T47D (cell line): ENCODE measurements at regions not wholly inside any gene's neighbourhood (a gene's known extent, or its start where the extent isn't known, plus 50 kb on each side); places are given as distances from the start of the nearest gene placed in this dataset.

ENCODE experiments used
- DNase-seq, 2 experiments: peaks; one replicate each; pipeline versions ENCODE4 v3.0.0 to v3.0.0-alpha.2; 2011 to 2012; ENCODE audit warnings: low read depth in 1 of 2, low spot score in 1 of 2
- JUND ChIP-seq: IDR thresholded peaks from 2 replicates; pipeline ENCODE4 v1.6.1; 2012; ENCODE audit warnings: low read depth
- in situ Hi-C: cut with HindIII; loops from 2 replicates; pipeline ENCODE4 v1.10.0; 2016; ENCODE audit warnings: low sequenced_read_pairs, low pct_unique_long_range_greater_than_20kb

DNA sequence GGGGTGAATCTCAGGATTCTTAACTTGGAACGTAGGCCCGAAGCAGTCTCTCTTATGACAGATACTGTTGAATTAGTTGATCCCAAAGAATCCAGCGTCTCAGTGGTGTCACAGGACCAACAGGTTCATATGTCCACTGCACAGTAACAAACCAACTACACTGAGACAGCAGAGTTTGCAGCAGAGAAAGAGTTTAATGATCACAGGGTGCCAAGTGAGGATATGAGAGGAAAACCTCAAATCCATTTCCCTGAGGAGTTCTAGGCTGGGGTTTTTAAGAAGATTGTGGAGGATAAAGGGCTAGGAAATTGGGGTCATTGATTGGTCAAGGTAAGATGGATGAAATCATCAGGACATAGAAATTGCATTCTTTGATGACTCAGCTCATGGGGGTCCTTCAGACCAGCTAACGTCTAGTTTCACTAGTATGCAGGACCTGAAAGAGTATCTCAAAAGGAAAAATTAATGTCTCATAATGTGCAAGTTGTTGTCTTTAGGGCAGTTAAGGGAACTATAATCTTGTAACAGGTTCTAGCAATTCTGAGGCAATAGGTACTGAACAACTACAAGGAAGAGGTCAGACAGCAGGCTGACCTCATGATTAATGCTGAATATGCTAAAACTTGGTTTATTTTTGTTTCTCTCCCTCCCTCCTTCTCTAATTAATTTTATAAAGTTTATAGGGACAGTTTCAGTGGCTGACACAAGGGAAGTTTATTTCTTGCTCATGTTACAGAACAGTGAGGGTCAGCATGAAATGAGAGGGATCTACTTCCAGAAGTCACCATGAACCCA, 310.9 kb upstream of the NEBL start:
- no peak for DNase-seq
- in situ Hi-C loops = no loop called here
- TF ChIP-seq JUND = no peak

DNA sequence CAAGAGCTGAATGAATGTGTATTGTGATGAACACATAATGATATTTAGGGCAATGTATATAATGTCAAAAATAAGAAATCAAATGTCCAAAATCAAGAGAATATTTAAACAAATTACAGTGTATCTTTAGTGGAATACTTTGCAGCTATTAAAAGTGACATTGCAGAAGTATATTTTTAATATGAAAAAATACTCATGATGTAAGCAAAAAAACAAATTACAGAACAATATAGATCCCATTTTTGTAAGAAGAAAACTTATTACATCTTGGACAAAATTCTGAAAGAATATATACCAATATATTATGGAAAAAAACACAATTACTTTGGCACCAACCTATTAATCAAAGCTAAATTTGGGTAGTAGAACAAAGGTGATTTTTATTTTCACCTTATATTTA, 308.2 kb upstream of the NEBL start:
- in situ Hi-C loops = no loop called here
- no peak for TF ChIP-seq JUND
- no peak for DNase-seq

DNA sequence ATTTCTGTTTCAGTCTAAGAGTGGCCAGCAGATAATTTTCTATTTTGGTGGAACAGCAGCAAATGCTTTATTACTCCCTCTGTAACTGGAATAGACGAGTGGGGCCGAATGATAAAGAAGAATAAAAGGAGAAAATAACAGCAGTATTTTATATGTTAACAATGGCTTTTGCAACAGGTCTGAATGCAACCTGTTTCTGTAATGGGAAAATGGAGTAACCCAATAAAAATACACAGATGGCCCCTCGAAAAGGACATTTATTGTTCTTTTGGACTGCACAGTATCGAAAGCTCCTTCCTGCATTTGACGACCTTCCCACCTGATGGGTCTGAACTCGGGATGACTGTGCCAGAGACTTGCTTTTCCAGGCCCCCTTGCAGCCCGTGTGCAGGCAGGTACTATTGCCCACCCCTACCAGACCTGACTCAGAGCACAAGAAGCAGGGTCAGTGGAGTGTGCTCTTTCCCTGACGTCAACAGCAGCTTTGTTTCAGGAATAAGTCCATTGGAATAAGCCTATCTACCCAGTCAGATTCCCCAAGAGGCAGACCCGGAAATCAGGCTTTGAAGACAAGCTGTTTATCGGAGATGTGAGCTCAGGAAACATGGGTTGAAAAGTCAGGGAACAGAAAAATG, 306.5 kb upstream of the NEBL start:
- DNase-seq = no peak
- TF ChIP-seq JUND = no peak
- in situ Hi-C loops = no loop called here

DNA sequence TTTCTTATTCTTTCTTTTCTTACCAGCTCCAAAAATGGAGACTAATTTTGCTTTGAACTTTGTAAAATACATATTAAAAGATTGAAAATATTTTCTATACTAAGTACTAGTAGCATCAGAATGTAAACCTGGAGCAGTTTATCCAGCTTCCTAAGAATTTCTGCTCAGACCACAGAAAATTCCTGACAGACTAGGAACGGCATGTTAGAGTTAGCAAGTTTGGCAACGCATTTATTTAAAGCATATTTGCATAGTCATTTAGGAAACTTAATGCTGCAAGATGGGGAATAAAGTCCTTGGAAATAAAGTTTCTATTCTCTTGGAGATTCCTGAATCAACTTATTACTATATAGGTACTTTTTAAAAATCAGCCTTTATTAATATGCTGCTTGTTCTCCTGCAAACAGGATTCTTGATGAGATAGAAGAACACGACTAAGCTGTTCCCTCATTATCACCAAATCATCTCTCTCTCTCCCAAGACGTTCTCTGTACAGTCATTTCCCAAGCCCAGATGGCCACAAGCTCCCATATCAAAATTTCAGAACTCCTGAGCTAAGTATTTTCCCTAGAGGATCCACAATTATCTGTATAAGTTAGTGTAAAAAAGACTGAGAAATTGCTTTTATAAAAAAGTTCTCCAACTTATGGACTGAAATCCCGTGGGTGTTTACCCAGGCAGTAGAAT, 305.8 kb upstream of the NEBL start:
- peak in 1 of 2 experiments; percentile 20 for DNase-seq
- in situ Hi-C loops = no loop called here
- TF ChIP-seq JUND = no peak

DNA sequence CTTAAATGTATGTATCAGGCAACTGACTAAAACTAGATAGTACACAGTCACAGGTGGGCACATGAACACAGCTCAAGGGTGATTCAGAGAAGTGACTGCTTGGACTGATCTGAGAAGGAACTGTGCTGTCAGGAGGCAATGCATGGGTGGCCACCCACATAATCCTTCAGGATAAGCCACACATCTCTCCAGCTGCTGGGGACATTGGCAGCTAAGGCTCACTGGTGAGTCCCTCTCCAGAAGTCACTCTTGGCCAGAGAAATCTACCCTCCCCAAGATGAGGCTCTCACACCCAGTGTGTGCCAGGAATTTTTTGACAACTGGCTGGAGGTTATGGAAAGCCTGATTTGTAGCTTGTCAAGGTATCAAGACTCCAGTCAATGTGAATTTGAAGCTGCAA, 302.4 kb upstream of the NEBL start:
- no peak for DNase-seq
- in situ Hi-C loops = no loop called here
- TF ChIP-seq JUND = no peak

DNA sequence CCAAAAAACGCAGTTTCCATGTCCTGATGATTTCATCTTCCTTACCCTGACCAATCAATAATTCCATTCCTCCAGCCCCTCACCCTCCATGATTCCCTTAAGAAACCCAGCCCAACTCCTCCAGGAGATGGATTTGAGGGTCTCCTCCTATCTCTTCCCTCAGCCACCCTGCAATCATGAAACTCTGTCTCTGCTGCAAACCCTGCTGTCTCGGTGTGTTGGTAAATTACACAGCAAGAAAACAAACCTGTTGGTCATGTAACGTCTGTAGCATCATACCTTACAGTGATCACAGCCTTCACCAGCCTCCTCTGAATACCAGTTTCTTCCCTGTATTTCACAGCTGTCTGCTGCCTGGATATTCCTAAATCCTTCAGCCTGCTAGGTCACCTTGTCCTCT, 300.7 kb upstream of the NEBL start:
- DNase-seq = no peak
- no peak for TF ChIP-seq JUND
- in situ Hi-C loops = no loop called here

DNA sequence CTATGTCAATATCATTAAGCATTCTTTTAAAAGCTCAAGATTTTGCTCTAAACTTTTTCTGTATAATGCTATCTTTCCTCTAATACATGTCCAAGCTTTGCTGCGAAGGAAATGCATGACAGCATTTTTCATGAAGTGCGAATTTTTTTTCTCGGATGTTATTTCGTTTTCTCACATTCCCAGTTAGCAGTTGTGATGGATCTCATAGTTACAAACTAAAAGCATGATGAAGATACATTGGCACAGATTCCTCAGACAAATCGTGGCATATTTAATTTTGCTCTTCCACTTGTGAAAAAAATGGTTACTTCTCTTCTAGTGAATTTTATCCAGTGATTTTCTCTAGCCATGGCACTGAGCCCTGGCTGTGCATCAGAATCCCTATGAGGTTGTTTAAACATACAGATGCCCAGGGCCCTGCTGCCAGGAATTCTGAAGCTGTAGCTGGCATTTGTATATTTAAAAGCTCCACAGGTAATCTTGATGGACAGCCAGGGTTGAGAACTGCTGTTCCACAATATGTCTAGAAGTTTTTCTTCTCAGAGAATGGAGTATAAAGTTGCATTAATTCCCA, 299.8 kb upstream of the NEBL start:
- DNase-seq = no peak
- in situ Hi-C loops = no loop called here
- no peak for TF ChIP-seq JUND

DNA sequence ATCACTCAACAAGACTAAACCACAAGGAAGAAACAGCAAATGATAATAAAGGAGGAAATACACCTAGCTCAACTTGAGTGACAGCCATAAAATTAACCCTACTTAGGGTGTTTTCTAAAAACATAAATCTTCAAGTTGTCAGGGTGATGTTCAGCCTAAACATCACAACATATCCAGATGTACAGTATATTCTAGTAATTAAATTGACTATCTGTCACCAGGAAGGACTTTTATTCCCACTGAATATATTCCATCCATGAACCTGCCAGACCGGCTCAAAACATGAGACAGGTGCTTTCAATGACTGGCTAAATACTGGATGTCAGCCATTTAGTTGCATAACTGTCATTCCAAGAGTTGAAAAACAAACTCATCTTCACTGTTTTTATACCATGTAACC, 298.1 kb upstream of the NEBL start:
- DNase-seq = peak; percentile 35 to 95
- in situ Hi-C loops = no loop called here
- peak; percentile 28; the same call in 1 of the 2 replicates for TF ChIP-seq JUND

DNA sequence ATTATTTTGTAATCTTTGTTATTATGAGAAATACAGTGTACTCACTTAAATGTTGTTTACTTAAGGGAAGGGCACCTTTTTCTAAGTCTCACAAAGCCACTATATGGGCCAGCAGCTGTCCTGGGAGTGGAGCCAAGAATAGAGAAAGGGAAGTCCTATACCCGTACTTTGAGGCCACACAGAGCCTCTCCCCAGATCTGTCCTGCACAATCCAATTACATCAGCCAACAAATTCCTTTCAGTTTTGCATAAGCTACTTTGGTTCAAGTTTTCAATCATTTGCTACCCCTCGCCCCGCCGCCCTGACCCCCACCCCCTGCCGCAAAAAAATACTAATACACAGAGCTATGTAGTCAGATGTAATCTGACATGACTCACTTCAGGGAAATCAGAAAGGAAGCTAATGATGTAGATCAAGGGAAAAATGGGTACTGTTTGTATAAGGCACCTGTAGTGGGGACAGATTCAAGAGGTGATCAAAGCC, 297.4 kb upstream of the NEBL start:
- in situ Hi-C loops = no loop called here
- peak in 1 of 2 experiments; percentile 58 for DNase-seq
- TF ChIP-seq JUND = no peak

DNA sequence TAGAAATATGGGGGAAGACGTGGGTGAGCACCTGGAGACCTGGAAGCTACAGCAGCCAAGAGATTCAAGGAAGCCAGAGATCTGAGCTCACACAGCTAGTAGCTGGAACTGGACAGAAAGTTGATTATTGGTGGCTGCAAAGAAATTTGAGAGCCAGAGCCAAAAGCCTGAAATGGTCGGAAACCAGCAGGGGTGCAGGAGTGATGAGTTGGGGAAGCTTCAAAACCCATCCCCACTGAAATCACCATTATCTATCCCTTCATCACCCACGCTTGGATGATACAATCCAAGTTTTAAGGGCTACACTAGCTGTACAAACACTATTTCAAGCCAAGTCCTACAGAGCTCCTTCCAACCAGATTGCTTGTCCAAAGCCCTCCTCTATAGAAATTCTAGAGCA, 296.1 kb upstream of the NEBL start:
- in situ Hi-C loops = no loop called here
- DNase-seq = no peak
- TF ChIP-seq JUND = no peak

DNA sequence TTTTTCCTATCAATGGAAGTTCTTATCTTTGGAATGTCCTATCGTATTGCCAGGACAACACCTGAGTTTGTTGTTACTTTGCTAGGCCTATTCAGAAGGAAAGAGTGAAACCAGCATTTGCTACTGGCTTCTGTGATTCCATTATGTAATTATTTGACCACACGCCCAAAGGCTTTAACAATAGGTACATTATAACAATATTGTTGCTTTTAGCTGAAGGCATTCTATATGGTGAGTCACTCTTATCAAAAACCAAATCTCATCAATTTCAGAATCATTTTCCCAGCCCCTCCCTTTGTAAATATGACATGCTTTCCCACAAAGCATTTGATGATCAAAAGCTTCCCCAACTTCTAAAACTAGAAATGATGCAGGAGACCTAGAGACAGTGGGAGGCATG, 294.4 kb upstream of the NEBL start:
- in situ Hi-C loops = no loop called here

DNA sequence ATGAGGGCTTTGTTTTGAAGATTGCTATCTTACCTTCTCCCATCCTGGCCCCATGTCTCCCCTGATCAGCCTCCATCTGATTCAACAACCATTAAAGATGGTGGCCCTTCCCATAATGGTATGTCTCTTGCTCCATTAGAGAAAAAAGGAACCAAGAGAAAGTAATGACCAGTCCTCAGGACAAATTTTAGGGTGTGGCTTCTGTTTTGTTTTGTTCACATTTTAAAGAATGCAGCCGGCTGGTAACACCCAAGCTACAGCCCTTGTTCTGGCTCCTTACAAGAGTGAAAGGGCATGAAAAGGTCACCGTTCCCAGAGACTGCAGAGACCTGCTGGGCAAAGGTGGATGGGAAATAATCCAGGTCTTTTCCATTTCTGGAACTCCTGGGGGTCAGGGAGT, 287.9 kb upstream of the NEBL start:
- no peak for TF ChIP-seq JUND
- in situ Hi-C loops = no loop called here
- DNase-seq = no peak

More for the DNA sequence above, 294.4 kb upstream of the NEBL start:
- no peak for DNase-seq
- TF ChIP-seq JUND = no peak

DNA sequence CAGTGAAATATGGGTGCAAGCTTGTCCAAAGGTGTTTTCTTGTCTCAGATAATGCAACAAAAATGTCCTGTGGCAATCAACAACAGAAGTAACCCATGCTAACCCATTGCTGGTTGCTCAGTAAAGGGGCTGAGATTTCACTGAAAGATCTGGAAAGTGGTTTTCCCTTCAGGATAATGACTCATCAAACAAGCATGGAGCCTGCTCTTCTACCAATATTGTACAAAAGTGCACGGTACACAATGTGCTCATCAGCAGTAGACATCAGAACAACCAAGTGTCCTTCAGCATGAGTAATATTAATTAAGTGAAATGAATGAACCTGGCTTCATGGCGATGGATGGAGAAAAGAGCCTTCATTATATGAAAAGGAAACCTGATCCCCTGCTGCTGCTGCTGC, 287.1 kb upstream of the NEBL start:
- peak in 1 of 2 experiments; percentile 67 for DNase-seq
- TF ChIP-seq JUND = peak; percentile 55; the same call in 1 of the 2 replicates
- in situ Hi-C loops = no loop called here
